ENCODE measurements at regions not wholly inside any gene's neighbourhood (a gene's known extent, or its start where the extent isn't known, plus 50 kb on each side); places are given as distances from the start of the nearest gene placed in this dataset.

- H3K4me1 ChIP-seq, result no peaks in the 10 kb centered on the region
- no peak for DNase-seq (ENCODE audit: low spot score in 2 of 2)
- TF ChIP-seq POLR2A (IDR thresholded peaks at IDR 0.05) (no peak), CTCF (IDR thresholded peaks at IDR 0.05) (no peak), POLR2AphosphoS5 (IDR thresholded peaks at IDR 0.05) (no peak)
- H3K27ac ChIP-seq, result no peak overlapping the region
- no peak overlapping the region for H3K4me3 ChIP-seq
- intact Hi-C loops (cut with DNase I; ENCODE audit: low total_unique reads), result no loop called here
- H3K27me3 ChIP-seq, result peaks cover 0 to 5% of the 10 kb centered on the region in 2 donors
- no peaks in the 10 kb centered on the region for H3K9me3 ChIP-seq
- H3K36me3 ChIP-seq, result no peaks in the 10 kb centered on the region
Measured at GRCh38 chr16:17839272-17839671, 368.5 kb upstream of the XYLT1 start.

GRCh38 chr16:17836868-17837602 is 366.3 kb upstream of the XYLT1 start:
- H3K27me3 ChIP-seq, result peaks cover 0 to 5% of the 10 kb centered on the region in 2 donors
- H3K4me1 ChIP-seq, result no peaks in the 10 kb centered on the region
- TF ChIP-seq POLR2AphosphoS5 (IDR thresholded peaks at IDR 0.05), result no peak
- no peak for TF ChIP-seq POLR2A (IDR thresholded peaks at IDR 0.05)
- no peak for TF ChIP-seq CTCF (IDR thresholded peaks at IDR 0.05)
- no peaks in the 10 kb centered on the region for H3K36me3 ChIP-seq
- no peak overlapping the region for H3K4me3 ChIP-seq
- no peak overlapping the region for H3K27ac ChIP-seq
- DNase-seq (ENCODE audit: low spot score in 2 of 2), result no peak
- no peaks in the 10 kb centered on the region for H3K9me3 ChIP-seq
- intact Hi-C loops (cut with DNase I; ENCODE audit: low total_unique reads), result no loop called here

- intact Hi-C loops (cut with DNase I; ENCODE audit: low total_unique reads), result no loop called here
- Histone ChIP-seq H3K4me3 (no peak overlapping the region), H3K27me3 (peaks cover 0 to 5% of the 10 kb centered on the region in 2 donors), H3K27ac (no peak overlapping the region), H3K9me3 (no peaks in the 10 kb centered on the region), H3K36me3 (no peaks in the 10 kb centered on the region), H3K4me1 (no peaks in the 10 kb centered on the region)
- no peak for DNase-seq (ENCODE audit: low spot score in 2 of 2)
- TF ChIP-seq POLR2AphosphoS5 (IDR thresholded peaks at IDR 0.05), result no peak
- no peak for TF ChIP-seq POLR2A (IDR thresholded peaks at IDR 0.05)
- no peak for TF ChIP-seq CTCF (IDR thresholded peaks at IDR 0.05)
Measured at GRCh38 chr16:17835118-17835876, 364.5 kb upstream of the XYLT1 start.

- intact Hi-C loops (cut with DNase I; ENCODE audit: low total_unique reads), result no loop called here
Measured at GRCh38 chr16:17832738-17833137, 362.0 kb upstream of the XYLT1 start.

More at GRCh38 chr16:17832738-17833137, 362.0 kb upstream of the XYLT1 start:
- no peak for TF ChIP-seq CTCF (IDR thresholded peaks at IDR 0.05)
- TF ChIP-seq POLR2AphosphoS5 (IDR thresholded peaks at IDR 0.05), result no peak
- TF ChIP-seq POLR2A (IDR thresholded peaks at IDR 0.05), result no peak
- no peaks in the 10 kb centered on the region for H3K36me3 ChIP-seq
- no peak overlapping the region for H3K4me3 ChIP-seq
- no peaks in the 10 kb centered on the region for H3K4me1 ChIP-seq
- no peak for DNase-seq (ENCODE audit: low spot score in 2 of 2)
- no peak overlapping the region for H3K27ac ChIP-seq
- no peaks in the 10 kb centered on the region for H3K9me3 ChIP-seq
- H3K27me3 ChIP-seq, result no peaks in the 10 kb centered on the region

All from breast epithelium (tissue), 4 donors.